GM06990 (cell line): ENCODE measurements at regions not wholly inside any gene's neighbourhood (a gene's known extent, or its start where the extent isn't known, plus 50 kb on each side); places are given as distances from the start of the nearest gene placed in this dataset.

Source experiments
- DNase-seq: peaks from one replicate; pipeline ENCODE4 v3.0.0-alpha.2; 2011; ENCODE audit not compliant: insufficient read length; ENCODE audit errors: extremely low read depth
- H3K27me3 ChIP-seq: replicated peaks from 2 replicates; pipeline ENCODE4 v1.6.0; 2011; ENCODE audit warnings: low read length; ENCODE audit not compliant: control insufficient read depth, insufficient read depth
- H3K36me3 ChIP-seq: 2 replicates; pipeline ENCODE4 v1.5.1; 2011; ENCODE audit warnings: low read length; ENCODE audit not compliant: control insufficient read depth, insufficient read depth
- H3K4me3 ChIP-seq: replicated peaks from 2 replicates; pipeline ENCODE4 v1.5.1; 2011; ENCODE audit warnings: low read depth, mild to moderate bottlenecking, control low read depth, low read length
- CTCF ChIP-seq: IDR thresholded peaks from 2 replicates; pipeline ENCODE4 v1.5.1; 2011; ENCODE audit warnings: low read length, control low read depth, mild to moderate bottlenecking, inconsistent platforms; ENCODE audit not compliant: insufficient read depth, poor library complexity, severe bottlenecking

- H3K27me3 ChIP-seq: no peaks in the 10 kb centered on the region
- no peak for DNase-seq
These were observed 738.2 kb downstream of the CD109 start for GRCh38 chr6:74434171-74434570.

DNA sequence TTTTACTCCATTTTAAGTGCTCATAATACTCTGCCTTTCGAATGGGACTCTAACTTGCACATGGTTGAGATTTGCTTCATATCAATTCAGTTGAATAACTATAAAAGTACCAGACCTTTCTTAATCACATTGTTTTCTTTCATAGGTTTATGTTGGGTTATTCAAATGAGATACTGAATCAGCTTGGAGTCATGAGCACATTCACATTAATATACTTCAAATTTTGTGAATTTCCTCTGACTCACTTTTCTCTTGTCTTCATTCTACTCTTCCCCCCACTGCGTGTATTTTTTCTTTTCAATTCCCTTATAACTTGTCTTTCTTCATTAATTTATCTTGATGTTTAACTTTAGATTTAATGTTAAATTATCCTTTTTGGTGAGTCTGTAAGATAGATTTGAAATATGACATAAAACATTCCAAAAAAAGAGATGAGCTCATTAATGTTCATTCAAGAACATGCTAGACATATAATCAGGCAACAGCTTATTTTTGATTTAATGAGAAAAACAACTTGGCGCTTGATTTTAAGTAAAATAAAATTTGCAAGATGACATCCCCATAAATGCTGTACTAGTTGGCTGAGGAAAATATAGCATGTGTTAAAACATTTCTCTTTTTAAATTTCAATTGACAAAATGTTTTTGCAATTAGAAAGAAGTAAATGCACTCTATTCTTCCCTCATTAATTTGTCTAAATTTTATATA, 736.0 kb downstream of the CD109 start:
- DNase-seq: no peak
- no peak overlapping the region for H3K4me3 ChIP-seq
- H3K27me3 ChIP-seq: no peaks in the 10 kb centered on the region
- no peaks in the 10 kb centered on the region for H3K36me3 ChIP-seq
- no peak for TF ChIP-seq CTCF

More at GRCh38 chr6:74434171-74434570, 738.2 kb downstream of the CD109 start:
- Histone ChIP-seq H3K36me3 (no peaks in the 10 kb centered on the region), H3K4me3 (no peak overlapping the region)
- no peak for TF ChIP-seq CTCF

GRCh38 chr6:74420221-74420620, 724.2 kb downstream of the CD109 start:
- H3K36me3 ChIP-seq: no peaks in the 10 kb centered on the region
- no peak overlapping the region for H3K4me3 ChIP-seq
- DNase-seq: no peak
- no peaks in the 10 kb centered on the region for H3K27me3 ChIP-seq
- TF ChIP-seq CTCF: no peak

- no peak for TF ChIP-seq CTCF
- DNase-seq: no peak
These were observed 719.1 kb downstream of the CD109 start for GRCh38 chr6:74415056-74415455.

DNA sequence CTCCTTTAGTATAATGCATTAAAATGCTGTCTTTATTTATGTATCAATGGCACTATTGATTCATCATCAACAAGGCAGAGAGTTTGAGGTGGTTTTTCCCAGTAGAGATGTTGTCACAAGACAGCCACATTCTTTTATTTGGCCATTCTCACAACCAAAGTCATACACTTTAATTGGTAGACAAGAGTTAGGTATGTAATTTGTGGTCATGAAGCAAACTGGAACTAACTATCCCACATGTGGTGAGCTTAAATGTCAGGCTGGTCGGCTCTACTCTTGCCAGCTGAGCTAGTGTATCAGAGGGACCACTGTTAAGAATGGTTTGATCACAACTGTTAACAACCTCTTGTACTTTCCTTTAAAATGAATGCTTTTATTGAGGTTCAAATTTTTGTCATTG, 714.6 kb downstream of the CD109 start:
- Histone ChIP-seq H3K4me3 (no peak overlapping the region), H3K36me3 (no peaks in the 10 kb centered on the region)
- DNase-seq: no peak

More at GRCh38 chr6:74415056-74415455, 719.1 kb downstream of the CD109 start:
- no peak overlapping the region for H3K4me3 ChIP-seq
- no peaks in the 10 kb centered on the region for H3K27me3 ChIP-seq
- no peaks in the 10 kb centered on the region for H3K36me3 ChIP-seq

More for the DNA sequence above, 714.6 kb downstream of the CD109 start:
- no peak for TF ChIP-seq CTCF
- H3K27me3 ChIP-seq: no peaks in the 10 kb centered on the region
